ENCODE measurements at regions not wholly inside any gene's neighbourhood (a gene's known extent, or its start where the extent isn't known, plus 50 kb on each side); places are given as distances from the start of the nearest gene placed in this dataset.

- Histone ChIP-seq H3K9me3 (ENCODE audit: control insufficient read depth, insufficient read depth, low read depth, low read length) (no peaks in the 10 kb centered on the region), H4K20me1 (ENCODE audit: control insufficient read depth, extremely low read depth, insufficient read depth, low read length) (no peaks in the 10 kb centered on the region), H2AFZ (ENCODE audit: low read length) (no peak overlapping the region), H3K36me3 (ENCODE audit: control insufficient read depth, insufficient read depth, low read length) (no peaks in the 10 kb centered on the region), H3K4me3 (replicated peaks in 1 of 4; ENCODE audit: control extremely low read depth in 1 of 4, insufficient read depth in 1 of 4, low read depth in 3 of 4, low read length in 4 of 4) (no peak overlapping the region), H3K79me2 (ENCODE audit: control insufficient read depth, insufficient read depth, low read length) (no peaks in the 10 kb centered on the region), H3K27ac (ENCODE audit: insufficient read depth, low read length) (no peak overlapping the region), H3K4me2 (ENCODE audit: extremely low read depth, insufficient read depth, low read length) (no peak overlapping the region), H3K9ac (ENCODE audit: insufficient read depth, low read length) (no peak overlapping the region), H3K27me3 (ENCODE audit: control insufficient read depth, insufficient read depth, low read length) (no peaks in the 10 kb centered on the region), H3K4me1 (ENCODE audit: control insufficient read depth, extremely low read depth, insufficient read depth, low read length) (no peaks in the 10 kb centered on the region)
- DNase-seq (ENCODE audit: low read depth in 2 of 2) = no peak
- TF ChIP-seq CTCF (conservative IDR thresholded peaks at IDR 0.05 in 1 of 2, IDR thresholded peaks at IDR 0.05 in 1 of 2; ENCODE audit: low read depth in 1 of 2, low read length in 2 of 2) (no peak), EZH2 (IDR thresholded peaks at IDR 0.05; ENCODE audit: low read length, missing control alignments) (no peak)
These were observed 114.7 kb downstream of the BEGAIN start for GRCh38 chr14:100472491-100472890.

GRCh38 chr14:100473249-100473648 is 114.0 kb downstream of the BEGAIN start:
- H3K4me2 ChIP-seq (ENCODE audit: extremely low read depth, insufficient read depth, low read length) = no peak overlapping the region
- H3K27ac ChIP-seq (ENCODE audit: insufficient read depth, low read length) = no peak overlapping the region
- no peaks in the 10 kb centered on the region for H3K36me3 ChIP-seq (ENCODE audit: control insufficient read depth, insufficient read depth, low read length)
- no peak overlapping the region for H3K4me3 ChIP-seq (replicated peaks in 1 of 4; ENCODE audit: control extremely low read depth in 1 of 4, insufficient read depth in 1 of 4, low read depth in 3 of 4, low read length in 4 of 4)
- H4K20me1 ChIP-seq (ENCODE audit: control insufficient read depth, extremely low read depth, insufficient read depth, low read length) = no peaks in the 10 kb centered on the region
- no peak overlapping the region for H2AFZ ChIP-seq (ENCODE audit: low read length)
- H3K4me1 ChIP-seq (ENCODE audit: control insufficient read depth, extremely low read depth, insufficient read depth, low read length) = no peaks in the 10 kb centered on the region
- TF ChIP-seq CTCF (conservative IDR thresholded peaks at IDR 0.05 in 1 of 2, IDR thresholded peaks at IDR 0.05 in 1 of 2; ENCODE audit: low read depth in 1 of 2, low read length in 2 of 2) (no peak), EZH2 (IDR thresholded peaks at IDR 0.05; ENCODE audit: low read length, missing control alignments) (no peak)
- no peak overlapping the region for H3K9ac ChIP-seq (ENCODE audit: insufficient read depth, low read length)
- H3K27me3 ChIP-seq (ENCODE audit: control insufficient read depth, insufficient read depth, low read length) = no peaks in the 10 kb centered on the region
- H3K79me2 ChIP-seq (ENCODE audit: control insufficient read depth, insufficient read depth, low read length) = no peaks in the 10 kb centered on the region
- no peak for DNase-seq (ENCODE audit: low read depth in 2 of 2)
- H3K9me3 ChIP-seq (ENCODE audit: control insufficient read depth, insufficient read depth, low read depth, low read length) = no peaks in the 10 kb centered on the region

GRCh38 chr14:100474196-100474595 is 113.0 kb downstream of the BEGAIN start:
- no peaks in the 10 kb centered on the region for H3K36me3 ChIP-seq (ENCODE audit: control insufficient read depth, insufficient read depth, low read length)
- no peak overlapping the region for H3K4me2 ChIP-seq (ENCODE audit: extremely low read depth, insufficient read depth, low read length)
- no peak overlapping the region for H2AFZ ChIP-seq (ENCODE audit: low read length)
- no peak for TF ChIP-seq CTCF (conservative IDR thresholded peaks at IDR 0.05 in 1 of 2, IDR thresholded peaks at IDR 0.05 in 1 of 2; ENCODE audit: low read depth in 1 of 2, low read length in 2 of 2)
- no peak for TF ChIP-seq EZH2 (IDR thresholded peaks at IDR 0.05; ENCODE audit: low read length, missing control alignments)
- no peak for DNase-seq (ENCODE audit: low read depth in 2 of 2)
- no peaks in the 10 kb centered on the region for H3K27me3 ChIP-seq (ENCODE audit: control insufficient read depth, insufficient read depth, low read length)
- no peaks in the 10 kb centered on the region for H3K79me2 ChIP-seq (ENCODE audit: control insufficient read depth, insufficient read depth, low read length)
- H3K4me3 ChIP-seq (replicated peaks in 1 of 4; ENCODE audit: control extremely low read depth in 1 of 4, insufficient read depth in 1 of 4, low read depth in 3 of 4, low read length in 4 of 4) = no peak overlapping the region
- no peaks in the 10 kb centered on the region for H3K4me1 ChIP-seq (ENCODE audit: control insufficient read depth, extremely low read depth, insufficient read depth, low read length)
- H3K9ac ChIP-seq (ENCODE audit: insufficient read depth, low read length) = no peak overlapping the region
- no peaks in the 10 kb centered on the region for H4K20me1 ChIP-seq (ENCODE audit: control insufficient read depth, extremely low read depth, insufficient read depth, low read length)
- no peaks in the 10 kb centered on the region for H3K9me3 ChIP-seq (ENCODE audit: control insufficient read depth, insufficient read depth, low read depth, low read length)
- no peak overlapping the region for H3K27ac ChIP-seq (ENCODE audit: insufficient read depth, low read length)

Measured in fibroblast of lung (primary cell).